HG02642 (cell line): ENCODE measurements at regions not wholly inside any gene's neighbourhood (a gene's known extent, or its start where the extent isn't known, plus 50 kb on each side); places are given as distances from the start of the nearest gene placed in this dataset.

Source experiments
- ATAC-seq: cut with Tn5 transposase; IDR thresholded peaks from one replicate; pipeline ENCODE4 v1.9.1; 2021; ENCODE audit warnings: mild to moderate bottlenecking; ENCODE audit not compliant: unreplicated experiment, poor library complexity

DNA sequence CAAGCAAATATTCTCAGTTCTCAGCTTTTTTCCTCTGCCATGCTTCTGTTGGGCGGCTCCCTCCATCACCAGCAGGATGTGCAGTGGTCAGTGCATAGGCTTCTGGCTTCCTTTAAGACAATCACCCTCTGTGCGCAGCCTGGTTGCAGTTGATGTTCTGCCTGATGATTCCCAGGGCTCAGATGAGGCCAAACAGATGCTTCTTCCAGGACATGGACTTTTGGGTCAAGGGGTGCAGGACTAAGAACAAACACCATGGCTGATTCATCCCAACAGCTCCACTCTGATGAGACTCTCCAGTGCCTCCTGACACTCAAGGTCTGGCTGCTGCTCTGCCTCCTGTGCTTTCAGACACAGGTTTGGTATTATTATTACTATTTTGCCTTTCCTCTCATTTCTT lies 554.8 kb upstream of the CDH4 start:
- ATAC-seq, result no peak

DNA sequence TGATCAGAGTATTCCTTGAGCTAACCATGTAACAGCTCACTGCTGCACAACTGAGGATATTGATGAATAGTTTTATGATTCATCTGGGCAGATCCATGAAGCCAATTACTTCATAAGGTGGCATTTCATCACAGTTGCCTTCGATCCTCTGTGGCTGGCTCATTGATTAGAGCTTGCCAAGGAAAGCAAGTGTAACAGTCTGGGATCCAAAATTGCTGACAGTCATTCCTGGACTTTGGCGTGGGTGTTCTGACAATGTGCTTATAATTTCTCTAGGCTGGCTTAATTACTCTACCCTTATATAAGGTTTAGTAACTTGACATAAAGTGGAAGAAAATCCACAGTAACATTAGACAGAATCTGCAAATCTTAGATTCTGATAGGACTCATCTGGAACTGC lies 551.3 kb upstream of the CDH4 start:
- no peak for ATAC-seq

DNA sequence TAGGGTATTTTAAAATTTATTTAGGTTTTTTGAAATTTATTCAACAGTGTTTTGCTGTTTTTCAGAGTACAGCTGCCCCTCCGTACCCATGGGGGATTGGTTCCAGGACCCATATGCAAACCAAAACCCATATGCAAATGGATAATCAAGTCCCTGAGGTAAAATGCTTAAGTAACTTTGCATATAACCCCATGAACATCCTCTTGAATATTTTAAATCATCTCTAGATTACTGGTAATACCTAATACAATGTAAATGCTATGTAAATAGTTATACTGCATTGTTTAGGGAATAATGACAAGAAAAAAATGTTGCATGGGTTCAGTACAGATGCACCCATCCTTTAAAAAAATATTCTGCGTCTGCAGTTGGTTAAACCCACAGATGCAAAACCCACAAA lies 547.9 kb upstream of the CDH4 start:
- no peak for ATAC-seq

GRCh38 chr20:60713396-60713795 lies 538.7 kb upstream of the CDH4 start:
- no peak for ATAC-seq

- no peak for ATAC-seq
Measured at GRCh38 chr20:60715172-60715571, 536.9 kb upstream of the CDH4 start.

GRCh38 chr20:60718743-60719480 lies 533.1 kb upstream of the CDH4 start:
- no peak for ATAC-seq

DNA sequence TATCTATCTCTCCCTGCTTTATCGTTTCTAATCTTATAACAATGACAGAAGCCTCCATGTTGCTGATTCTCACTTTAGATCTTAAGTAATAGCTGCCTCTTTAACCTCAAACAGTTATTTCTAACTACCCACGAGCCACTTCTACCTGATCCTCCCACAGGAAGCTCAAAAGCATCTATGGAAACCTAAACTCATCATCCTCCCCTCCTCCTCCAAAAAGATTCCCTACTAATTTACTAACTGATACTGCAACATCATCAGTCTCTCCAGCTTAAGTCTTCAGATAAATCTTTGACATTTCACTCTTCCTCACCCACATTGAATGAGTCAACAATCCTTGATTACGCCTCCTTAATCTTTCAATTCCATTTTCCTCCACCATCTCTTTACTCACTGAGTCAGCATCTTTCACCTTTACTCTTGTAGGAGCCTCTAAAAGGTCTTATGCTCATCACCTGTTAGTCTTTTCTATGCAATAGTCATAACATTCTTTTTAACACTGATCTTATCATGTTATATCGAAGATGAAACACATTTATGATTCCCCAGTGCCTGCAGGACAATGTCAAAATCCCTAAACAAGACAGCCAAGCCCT lies 526.7 kb upstream of the CDH4 start:
- no peak for ATAC-seq

DNA sequence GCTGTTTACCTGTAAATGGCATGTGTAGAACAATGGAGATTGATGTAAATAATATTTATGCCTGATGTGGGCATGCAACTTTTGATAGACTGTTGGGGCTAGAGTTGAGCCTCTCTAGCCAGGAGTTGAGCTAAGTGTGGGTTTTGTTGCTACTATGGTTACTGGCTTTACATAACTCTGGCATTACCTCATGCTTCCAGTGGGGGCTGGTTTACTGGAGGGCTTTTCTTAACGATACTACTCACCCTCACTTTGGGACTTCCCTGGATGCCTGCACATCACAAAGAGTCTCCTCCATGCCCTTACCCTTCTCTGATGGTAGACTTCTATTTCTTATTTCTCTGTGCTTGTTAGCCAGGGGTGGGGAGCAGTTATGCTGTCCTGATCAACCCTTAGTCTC lies 524.6 kb upstream of the CDH4 start:
- ATAC-seq, result no peak

- no peak for ATAC-seq
Measured at GRCh38 chr20:60728705-60729104, 523.4 kb upstream of the CDH4 start.

DNA sequence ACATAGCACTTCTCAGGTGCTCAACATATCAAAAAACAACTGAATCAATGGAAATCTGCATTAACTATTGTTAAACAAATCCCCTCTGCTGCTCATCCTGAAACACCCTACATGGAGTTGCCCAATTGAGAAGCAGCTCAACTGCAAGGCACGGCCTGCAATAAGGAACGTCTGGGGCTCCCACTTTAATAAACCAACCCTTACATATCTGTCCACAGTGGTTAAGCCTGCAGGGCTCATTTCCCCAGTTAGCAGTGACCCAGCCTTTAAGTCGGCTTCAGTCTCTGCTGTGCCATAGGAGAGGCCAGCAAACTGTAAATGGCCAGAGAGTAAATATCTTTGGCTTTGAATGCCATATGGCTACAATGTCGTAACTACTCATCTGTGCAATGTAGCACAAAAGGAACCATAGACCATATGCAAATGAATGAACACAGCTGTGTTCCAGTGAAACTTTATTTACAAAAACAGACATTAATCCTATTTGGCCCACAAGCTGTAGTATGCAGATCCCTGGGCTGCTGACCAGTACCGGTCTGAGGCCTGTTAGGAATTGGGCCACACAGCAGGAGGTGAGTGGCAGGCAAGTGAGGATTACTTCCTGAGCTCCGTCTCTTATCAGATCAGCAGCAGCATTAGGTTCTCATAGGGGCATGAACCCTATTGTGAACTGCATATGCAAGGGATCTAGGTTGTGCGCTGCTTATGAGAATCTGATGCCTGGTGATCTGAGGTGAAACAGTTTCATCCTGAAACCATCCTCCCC lies 522.7 kb upstream of the CDH4 start:
- no peak for ATAC-seq

DNA sequence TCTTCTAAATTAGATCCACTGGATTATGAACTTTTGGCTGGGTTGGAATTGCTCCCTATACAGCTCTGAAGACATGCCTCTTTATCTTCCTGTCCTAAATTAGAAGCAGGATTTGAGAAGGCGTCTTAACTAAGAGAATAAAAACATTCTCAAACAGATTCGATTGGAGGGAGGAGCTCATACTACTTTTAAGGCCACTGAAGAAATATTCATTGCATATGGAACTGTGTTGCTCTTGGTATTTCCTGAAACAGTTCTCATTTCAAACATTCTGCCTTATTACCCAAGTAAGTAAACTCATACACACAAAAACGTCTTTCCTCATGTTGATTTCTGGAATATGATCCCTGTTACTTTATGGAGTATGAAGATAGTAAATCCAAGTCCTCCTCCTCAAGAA lies 519.7 kb upstream of the CDH4 start:
- no peak for ATAC-seq

DNA sequence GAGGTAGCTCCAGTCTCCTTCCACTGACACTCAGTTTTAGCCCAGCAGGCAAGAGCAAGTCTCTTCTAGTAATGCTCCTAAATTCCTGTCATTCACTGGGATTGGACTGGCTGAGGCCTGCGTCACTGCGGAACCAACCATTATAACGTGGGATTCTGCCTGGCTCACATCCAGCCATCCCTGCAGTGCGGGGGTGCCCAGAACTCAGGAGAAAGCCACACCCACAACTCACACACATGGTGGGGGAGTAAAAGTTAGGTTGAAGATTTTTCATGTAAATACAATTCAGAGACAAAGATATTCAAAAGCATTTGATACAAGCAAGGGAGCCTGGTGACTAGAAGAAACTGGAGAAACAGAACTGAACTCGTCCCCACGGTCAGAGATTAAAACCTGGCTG lies 504.0 kb upstream of the CDH4 start:
- no peak for ATAC-seq

- ATAC-seq, result no peak
Measured at GRCh38 chr20:60749804-60750602, 502.1 kb upstream of the CDH4 start.

DNA sequence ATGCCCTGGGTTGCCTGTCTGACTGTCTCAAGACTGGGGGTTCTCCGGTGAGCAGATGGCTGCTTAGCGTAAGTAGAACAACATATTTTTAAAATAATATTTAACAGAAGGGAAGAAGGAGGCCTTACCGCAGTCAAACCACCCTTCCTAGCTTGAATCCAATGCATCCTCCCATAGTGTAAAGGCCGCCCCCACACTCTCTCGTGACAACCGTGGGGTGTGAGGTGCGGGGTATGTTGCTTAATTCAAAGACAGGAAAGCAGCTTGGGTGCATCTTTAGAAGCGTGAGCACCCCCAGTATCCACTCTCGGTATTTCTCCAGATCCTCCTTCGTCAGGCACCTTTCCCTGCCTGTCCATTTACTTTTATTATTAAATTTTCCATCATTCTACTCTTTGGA lies 501.2 kb upstream of the CDH4 start:
- ATAC-seq, result no peak

GRCh38 chr20:60751826-60752225 lies 500.2 kb upstream of the CDH4 start:
- no peak for ATAC-seq

GRCh38 chr20:60752741-60753420 lies 499.2 kb upstream of the CDH4 start:
- no peak for ATAC-seq

GRCh38 chr20:60754856-60755255 lies 497.2 kb upstream of the CDH4 start:
- ATAC-seq, result no peak

DNA sequence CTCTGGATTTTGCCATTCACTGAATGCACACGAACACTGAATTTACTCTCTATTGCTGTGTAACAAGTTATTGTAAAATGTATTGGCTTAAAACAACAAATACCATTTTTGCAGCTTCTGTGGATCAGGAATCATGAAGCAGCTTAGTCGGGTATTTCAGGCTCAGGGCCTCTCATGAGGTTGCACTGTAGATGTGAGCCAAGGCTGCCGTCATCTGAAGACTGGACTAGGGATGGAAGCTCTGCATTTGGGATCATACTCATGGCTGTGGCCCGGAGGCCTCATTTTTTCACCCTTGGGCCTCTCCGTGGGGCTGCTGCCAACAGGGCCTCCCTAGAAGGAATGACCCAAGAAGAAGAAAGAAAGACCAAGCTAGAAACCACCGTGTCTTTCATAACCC lies 492.4 kb upstream of the CDH4 start:
- no peak for ATAC-seq

DNA sequence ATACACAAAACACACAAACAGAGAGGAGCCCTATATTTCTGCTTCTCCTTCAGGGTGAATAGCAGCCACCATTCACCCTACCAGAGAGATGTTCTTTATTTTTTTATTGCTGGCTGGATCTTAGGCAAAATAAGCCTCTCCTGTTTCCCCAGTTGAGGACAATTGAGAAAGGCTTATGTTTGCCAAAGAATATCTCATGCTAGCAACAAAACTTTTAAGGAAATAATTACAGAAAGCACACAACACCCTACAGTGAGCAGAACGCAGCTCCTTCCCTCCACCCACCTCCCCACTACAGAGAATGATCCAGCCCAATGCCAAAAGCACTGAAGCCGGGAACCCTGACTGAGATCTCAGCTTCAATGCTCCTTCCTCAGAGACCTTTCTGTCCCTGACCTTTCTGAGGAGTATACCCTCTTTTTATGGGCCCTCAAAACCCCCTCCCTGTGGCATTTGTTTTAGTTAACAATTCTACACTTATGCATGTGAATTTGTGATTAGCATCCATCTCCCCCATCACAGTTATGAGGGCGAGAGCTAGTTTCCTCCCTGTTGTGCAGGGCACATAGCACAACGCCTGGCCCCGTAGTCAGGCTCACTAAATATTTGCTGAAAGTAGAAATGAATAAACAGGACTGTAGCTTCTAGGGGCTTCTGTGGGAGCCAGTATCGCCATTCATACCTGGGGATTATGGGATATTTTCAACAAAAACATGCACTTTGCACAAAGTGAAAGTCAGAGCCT lies 491.6 kb upstream of the CDH4 start:
- no peak for ATAC-seq

- no peak for ATAC-seq
Measured at GRCh38 chr20:60761056-60761455, 491.0 kb upstream of the CDH4 start.
